ENCODE measurements at regions not wholly inside any gene's neighbourhood (a gene's known extent, or its start where the extent isn't known, plus 50 kb on each side); places are given as distances from the start of the nearest gene placed in this dataset.
"Not testable (repeated sequence)": the region's sequence is repeated elsewhere in the genome, so short reads cannot be mapped to it uniquely, and the experiment has no call there.

- DNase-seq (ENCODE audit: low read depth in 2 of 2), result no peak
Measured at GRCh38 chr2:131584380-131584779, 56.7 kb downstream of the CCDC74A start.

GRCh38 chr2:131584940-131585339 lies 57.3 kb downstream of the CCDC74A start:
- DNase-seq (ENCODE audit: low read depth in 2 of 2), result no peak

GRCh38 chr2:131588152-131588873 lies 60.6 kb downstream of the CCDC74A start:
- DNase-seq (ENCODE audit: low read depth in 2 of 2), result no peak

- not testable (repeated sequence) for DNase-seq (ENCODE audit: low read depth in 2 of 2)
Measured at GRCh38 chr2:131589126-131589525, 61.4 kb downstream of the CCDC74A start.

- no peak for DNase-seq (ENCODE audit: low read depth in 2 of 2)
Measured at GRCh38 chr2:131590366-131590765, 62.7 kb downstream of the CCDC74A start.

- no peak for DNase-seq (ENCODE audit: low read depth in 2 of 2)
Measured at GRCh38 chr2:131590896-131591295, 63.2 kb downstream of the CCDC74A start.

GRCh38 chr2:131596561-131596960 lies 68.9 kb downstream of the CCDC74A start:
- DNase-seq (ENCODE audit: low read depth in 2 of 2), result not testable (repeated sequence)

- not testable (repeated sequence) for DNase-seq (ENCODE audit: low read depth in 2 of 2)
Measured at GRCh38 chr2:131602444-131602843, 74.8 kb downstream of the CCDC74A start.

- not testable (repeated sequence) for DNase-seq (ENCODE audit: low read depth in 2 of 2)
Measured at GRCh38 chr2:131604652-131605051, 77.0 kb downstream of the CCDC74A start.

GRCh38 chr2:131606366-131606765 lies 78.7 kb downstream of the CCDC74A start:
- DNase-seq (ENCODE audit: low read depth in 2 of 2), result not testable (repeated sequence)

GRCh38 chr2:131607056-131607455 lies 79.4 kb downstream of the CCDC74A start:
- not testable (repeated sequence) for DNase-seq (ENCODE audit: low read depth in 2 of 2)

GRCh38 chr2:131614539-131614938 lies 86.9 kb downstream of the CCDC74A start:
- not testable (repeated sequence) for DNase-seq (ENCODE audit: low read depth in 2 of 2)

GRCh38 chr2:131618320-131618719 lies 90.6 kb downstream of the CCDC74A start:
- not testable (repeated sequence) for DNase-seq (ENCODE audit: low read depth in 2 of 2)

GRCh38 chr2:131622874-131623273 lies 95.2 kb downstream of the CCDC74A start:
- not testable (repeated sequence) for DNase-seq (ENCODE audit: low read depth in 2 of 2)

- DNase-seq (ENCODE audit: low read depth in 2 of 2), result not testable (repeated sequence)
Measured at GRCh38 chr2:131626011-131626410, 98.3 kb downstream of the CCDC74A start.

GRCh38 chr2:131626565-131626964 lies 98.9 kb downstream of the CCDC74A start:
- DNase-seq (ENCODE audit: low read depth in 2 of 2), result not testable (repeated sequence)

- not testable (repeated sequence) for DNase-seq (ENCODE audit: low read depth in 2 of 2)
Measured at GRCh38 chr2:131627777-131628176, 100.1 kb downstream of the CCDC74A start.

GRCh38 chr2:131631648-131632047 lies 104.0 kb downstream of the CCDC74A start:
- not testable (repeated sequence) for DNase-seq (ENCODE audit: low read depth in 2 of 2)

GRCh38 chr2:131633405-131633804 lies 105.7 kb downstream of the CCDC74A start:
- not testable (repeated sequence) for DNase-seq (ENCODE audit: low read depth in 2 of 2)

GRCh38 chr2:131633827-131634695 lies 106.4 kb downstream of the CCDC74A start:
- not testable (repeated sequence) for DNase-seq (ENCODE audit: low read depth in 2 of 2)

- no peak for DNase-seq (ENCODE audit: low read depth in 2 of 2)
Measured at GRCh38 chr2:131635611-131636010, 107.9 kb downstream of the CCDC74A start.

- DNase-seq (ENCODE audit: low read depth in 2 of 2), result not testable (repeated sequence)
Measured at GRCh38 chr2:131636704-131637308, 109.1 kb downstream of the CCDC74A start.

Data from stimulated activated CD8-positive, alpha-beta memory T cell treated with anti-CD3 and anti-CD28 coated beads, Interleukin-7, amount 100 ng/mL, for 4 hours (primary cell).